DMS153 (cell line): ENCODE measurements at regions not wholly inside any gene's neighbourhood (a gene's known extent, or its start where the extent isn't known, plus 50 kb on each side); places are given as distances from the start of the nearest gene placed in this dataset.
"Not testable (repeated sequence)": the region's sequence is repeated elsewhere in the genome, so short reads cannot be mapped to it uniquely, and the experiment has no call there.

ENCODE experiments used
- DNase-seq: peaks from one replicate; lab custom pipeline; 2025; lab: John Stamatoyannopoulos, UW

- DNase-seq: no peak
Measured at GRCh38 chr4:26208237-26208994, 112.4 kb upstream of the RBPJ start.

GRCh38 chr4:26209378-26209777, 111.4 kb upstream of the RBPJ start:
- not testable (repeated sequence) for DNase-seq

- no peak for DNase-seq
Measured at GRCh38 chr4:26212528-26212927, 108.3 kb upstream of the RBPJ start.

DNA sequence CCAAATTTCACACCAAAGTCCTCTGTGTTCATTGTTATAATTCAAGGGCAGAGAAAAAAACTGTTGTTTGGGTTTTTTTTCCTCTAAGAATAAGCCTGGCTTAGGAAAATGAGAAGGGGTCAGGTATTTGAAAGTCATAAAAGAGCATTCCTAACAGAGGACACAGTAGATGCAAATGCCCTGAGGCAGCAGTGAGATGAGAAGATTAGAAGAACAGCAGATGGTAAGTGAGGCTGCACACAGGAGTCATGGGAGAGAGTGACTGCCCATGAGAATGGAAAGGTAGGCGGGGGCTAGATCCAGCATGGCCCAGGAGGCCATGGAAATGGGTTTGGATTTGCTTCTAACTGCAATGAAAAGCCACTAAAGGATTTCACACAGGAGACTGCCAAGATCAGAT, 107.5 kb upstream of the RBPJ start:
- DNase-seq: no peak

GRCh38 chr4:26214994-26215393, 105.8 kb upstream of the RBPJ start:
- DNase-seq: no peak

DNA sequence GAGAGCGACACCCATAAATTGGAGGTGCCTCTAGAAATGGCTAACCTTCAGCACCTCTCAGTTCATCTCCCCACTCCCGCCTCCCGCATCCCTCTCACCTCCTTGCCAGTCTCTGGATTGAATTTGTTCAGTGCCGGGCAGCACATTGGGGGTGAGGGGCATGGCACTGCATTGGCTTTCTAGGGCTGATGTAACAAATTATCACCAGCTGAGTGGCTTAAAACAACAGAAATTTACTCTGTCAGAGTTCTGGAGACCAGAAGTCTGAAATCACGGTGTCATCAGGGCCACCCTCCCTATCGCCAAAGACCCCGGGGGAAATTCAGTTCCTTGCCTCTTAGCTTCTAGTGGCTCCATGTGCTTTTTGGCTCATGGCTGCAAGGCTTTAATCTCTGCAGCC, 105.1 kb upstream of the RBPJ start:
- no peak for DNase-seq

- no peak for DNase-seq
Measured at GRCh38 chr4:26217481-26217880, 103.3 kb upstream of the RBPJ start.

DNA sequence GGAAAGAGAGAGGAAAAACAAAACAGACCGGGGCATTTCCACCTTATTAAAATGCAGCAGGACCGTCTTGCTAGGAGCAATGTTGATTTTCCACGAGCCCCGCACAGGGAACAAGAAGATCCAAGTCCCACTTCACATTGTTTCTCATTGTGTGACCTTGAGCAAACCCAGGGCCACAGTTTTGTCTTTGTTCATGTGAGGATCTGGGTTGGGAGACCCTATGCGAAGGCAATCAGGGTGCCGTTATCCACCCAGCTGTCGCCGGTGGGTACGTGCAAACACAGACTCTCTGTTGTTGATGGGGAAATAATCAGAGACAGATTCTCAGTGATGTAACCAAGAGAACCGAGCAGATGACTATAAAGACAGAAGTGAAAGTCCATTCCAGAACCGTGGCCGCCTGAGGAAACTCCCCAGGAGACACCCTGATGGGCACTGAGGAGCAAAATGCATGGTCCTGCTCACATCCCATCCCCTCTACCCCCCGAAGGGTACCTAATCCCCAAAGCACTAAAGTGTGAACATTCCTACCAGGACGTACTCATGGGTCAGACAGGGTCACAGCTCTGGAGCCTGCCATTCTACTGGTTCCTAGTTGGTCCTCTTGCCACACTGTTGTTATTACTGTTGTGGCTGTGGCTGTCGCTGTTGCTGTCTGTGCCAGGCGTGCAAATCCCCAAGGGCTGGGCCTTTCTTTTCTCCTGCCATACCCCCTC, 102.7 kb upstream of the RBPJ start:
- DNase-seq: no peak

- DNase-seq: no peak
Measured at GRCh38 chr4:26218677-26219605, 101.9 kb upstream of the RBPJ start.

DNA sequence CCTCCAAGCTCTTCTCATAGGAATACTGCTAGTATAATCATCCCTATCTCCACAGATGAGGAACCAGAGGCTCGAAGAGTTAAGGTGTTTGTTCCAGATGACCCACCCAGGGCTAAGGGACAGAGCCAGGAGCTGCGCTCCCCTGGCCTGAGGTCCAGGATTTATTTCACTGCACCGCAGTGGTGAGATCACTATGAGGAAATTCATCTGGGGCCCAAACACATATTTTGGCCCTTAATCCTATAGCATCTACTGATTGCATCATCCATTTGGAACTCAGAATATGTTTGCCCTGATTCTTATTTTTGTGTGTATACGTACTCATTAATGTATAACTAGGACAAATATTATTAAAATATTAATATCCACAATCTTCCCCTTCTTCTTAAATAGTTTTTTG, 100.1 kb upstream of the RBPJ start:
- no peak for DNase-seq

GRCh38 chr4:26223155-26223554, 97.7 kb upstream of the RBPJ start:
- no peak for DNase-seq

- DNase-seq: no peak
Measured at GRCh38 chr4:26226629-26227376, 94.0 kb upstream of the RBPJ start.

GRCh38 chr4:26227601-26228229, 93.1 kb upstream of the RBPJ start:
- no peak for DNase-seq

- no peak for DNase-seq
Measured at GRCh38 chr4:26228883-26229282, 91.9 kb upstream of the RBPJ start.

DNA sequence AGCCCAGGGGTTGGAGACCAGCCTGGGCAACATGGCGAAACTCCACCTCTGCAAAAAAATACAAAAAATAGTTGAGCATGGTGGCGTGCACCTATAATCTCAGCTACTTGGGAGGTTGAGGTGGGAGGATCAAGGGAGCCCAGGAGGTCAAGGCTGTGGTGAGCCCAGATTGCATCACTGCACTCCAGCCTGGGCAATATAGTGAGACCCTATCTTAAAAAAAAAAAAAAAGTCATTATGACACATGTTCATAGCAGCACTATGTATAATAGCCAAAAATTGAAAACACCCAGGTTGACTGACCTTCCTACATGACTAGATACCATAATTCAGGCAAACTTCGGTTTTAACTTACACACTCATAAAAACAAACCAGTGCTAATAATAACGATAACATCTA, 90.8 kb upstream of the RBPJ start:
- no peak for DNase-seq

GRCh38 chr4:26233350-26233749, 87.5 kb upstream of the RBPJ start:
- DNase-seq: no peak

- DNase-seq: peak; percentile 63
Measured at GRCh38 chr4:26235500-26235899, 85.3 kb upstream of the RBPJ start.

DNA sequence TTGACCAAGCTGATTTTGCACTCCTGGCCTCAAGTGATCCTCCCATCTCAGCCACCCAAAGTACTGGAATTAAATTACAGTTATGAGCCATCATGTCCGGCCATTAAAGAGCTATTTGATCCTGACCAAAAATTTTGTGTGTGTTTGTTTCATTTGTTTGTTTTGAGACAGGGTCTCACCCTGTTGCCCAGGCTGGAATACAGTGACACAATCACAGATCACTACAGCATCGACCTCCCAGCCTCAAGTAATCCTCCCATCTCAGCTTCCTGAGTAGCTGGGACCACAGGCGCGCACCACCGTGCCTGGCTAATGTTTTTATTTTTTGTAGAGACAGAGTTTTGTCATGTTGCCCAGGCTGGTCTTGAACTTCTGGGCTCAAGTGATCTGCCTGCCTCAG, 82.9 kb upstream of the RBPJ start:
- no peak for DNase-seq

DNA sequence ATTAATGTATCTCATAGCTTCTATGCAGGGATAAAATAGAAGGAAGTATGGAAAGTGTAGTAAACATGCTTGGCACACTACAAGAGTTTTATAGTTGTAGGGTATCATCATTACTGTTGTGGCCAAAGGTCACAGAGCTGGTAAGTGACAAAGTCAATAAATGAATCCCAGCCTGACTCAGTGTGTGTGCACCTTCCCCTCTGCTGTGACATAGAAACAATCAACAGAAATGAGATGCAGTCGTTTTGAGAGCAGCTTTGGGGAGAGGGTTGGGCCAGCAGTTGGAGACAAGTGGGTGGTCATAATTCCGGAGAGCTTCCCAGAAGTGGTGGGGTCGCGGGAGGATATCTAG, 82.4 kb upstream of the RBPJ start:
- DNase-seq: peak; percentile 83

DNA sequence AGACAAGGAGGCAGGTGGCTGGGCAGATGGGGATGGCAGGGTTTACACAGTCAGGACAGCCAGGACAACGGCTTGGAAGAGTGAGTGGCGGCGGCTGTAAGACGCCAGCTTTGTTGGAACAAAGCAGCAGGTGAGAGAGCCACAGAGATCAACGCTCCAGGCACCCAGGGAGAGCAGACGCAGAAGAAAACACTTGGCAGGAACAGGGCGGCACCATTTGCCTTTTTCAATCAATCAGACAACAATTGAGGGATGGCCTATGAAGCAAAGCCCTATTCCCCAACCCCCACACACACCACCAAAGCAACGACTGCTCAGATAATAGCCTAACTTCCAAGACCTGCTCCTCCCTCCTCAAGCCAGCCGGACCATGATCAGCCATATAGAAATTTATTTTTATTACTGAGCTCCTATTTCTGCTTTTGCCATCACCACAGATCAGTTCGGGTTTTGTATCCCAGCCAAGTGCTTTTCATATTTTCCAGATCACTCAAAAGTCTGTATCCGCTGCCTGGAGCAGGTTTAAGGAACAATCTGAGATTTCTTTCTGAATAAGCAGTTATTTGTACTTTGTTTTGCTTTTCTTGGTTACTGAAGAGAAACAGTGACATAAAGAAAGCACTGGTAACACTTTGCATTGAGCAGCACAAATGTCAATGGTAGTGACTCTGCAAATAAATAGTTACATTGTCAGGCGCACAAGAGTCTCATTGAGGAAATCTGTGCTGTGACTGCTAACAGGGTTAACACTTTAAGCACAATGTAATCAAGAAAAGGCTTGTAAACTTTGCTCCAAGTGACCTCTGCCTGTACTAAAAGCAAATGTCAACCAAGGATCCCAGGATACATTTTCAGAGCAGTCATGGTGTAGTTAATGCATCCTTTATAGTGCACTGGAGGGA, 81.8 kb upstream of the RBPJ start:
- DNase-seq: peak; percentile 83
